ENCODE measurements at regions not wholly inside any gene's neighbourhood (a gene's known extent, or its start where the extent isn't known, plus 50 kb on each side); places are given as distances from the start of the nearest gene placed in this dataset.
"Not testable (repeated sequence)": the region's sequence is repeated elsewhere in the genome, so short reads cannot be mapped to it uniquely, and the experiment has no call there.

- DNase-seq, result peak; percentile 78
Measured at GRCh38 chr11:109946322-109946846, 146.8 kb upstream of the ZC3H12C start.

- DNase-seq, result no peak
Measured at GRCh38 chr11:109954534-109954933, 138.7 kb upstream of the ZC3H12C start.

GRCh38 chr11:109956124-109956793, 136.9 kb upstream of the ZC3H12C start:
- no peak for DNase-seq

GRCh38 chr11:109957000-109957399, 136.2 kb upstream of the ZC3H12C start:
- no peak for DNase-seq

DNA sequence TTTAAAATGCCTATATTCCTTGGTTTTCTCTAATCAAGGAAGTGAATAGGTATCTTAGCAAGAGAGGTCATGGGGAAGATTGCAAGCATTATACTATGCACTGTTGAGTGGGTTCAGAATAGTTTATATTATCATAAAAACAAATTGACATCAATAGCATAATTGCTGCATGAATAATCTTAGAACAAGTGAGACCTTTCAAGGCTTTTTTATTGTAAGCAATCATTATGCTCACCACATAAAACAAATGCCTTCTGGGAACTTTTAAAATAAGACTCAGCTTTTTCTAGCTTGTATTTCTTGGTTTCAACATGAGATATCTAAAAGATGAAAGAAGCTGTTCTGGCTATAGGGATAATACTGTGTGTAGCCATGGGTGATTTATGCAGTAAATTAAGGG, 135.6 kb upstream of the ZC3H12C start:
- no peak for DNase-seq

DNA sequence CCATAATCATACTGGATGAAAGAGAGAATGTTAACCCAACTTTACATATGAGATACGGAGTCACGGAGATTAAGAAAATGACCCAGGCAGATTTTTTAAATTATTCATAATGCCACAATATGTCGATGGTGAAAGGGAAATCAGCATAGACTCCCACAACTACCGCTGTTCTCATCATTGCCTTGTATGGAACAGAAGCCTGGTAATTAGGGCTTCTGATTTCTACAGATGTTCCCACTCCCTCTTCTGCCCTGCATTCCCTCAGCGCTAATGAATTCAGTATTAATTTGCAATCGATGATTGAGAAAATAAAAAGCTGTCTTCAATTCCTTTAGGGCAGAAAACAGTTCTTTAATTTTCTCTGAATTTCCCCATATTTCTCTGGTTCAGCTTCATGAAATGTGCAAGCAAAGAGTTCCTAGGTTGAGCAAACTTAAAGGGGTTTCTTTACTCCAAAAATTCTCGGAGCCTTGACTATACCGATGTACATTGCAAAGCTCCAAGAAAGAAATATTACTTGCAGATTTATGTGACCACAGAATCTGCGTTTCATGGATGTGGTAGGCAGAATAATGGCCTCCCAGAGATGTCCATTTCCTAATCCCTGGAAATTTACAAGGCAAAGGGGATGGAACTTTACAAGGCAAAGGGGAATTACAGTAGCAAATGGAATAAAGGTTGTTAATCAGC, 134.9 kb upstream of the ZC3H12C start:
- no peak for DNase-seq

GRCh38 chr11:109958821-109959166, 134.4 kb upstream of the ZC3H12C start:
- DNase-seq, result no peak

GRCh38 chr11:109960831-109961230, 132.4 kb upstream of the ZC3H12C start:
- no peak for DNase-seq

GRCh38 chr11:109961261-109961660, 131.9 kb upstream of the ZC3H12C start:
- no peak for DNase-seq

GRCh38 chr11:109963101-109963500, 130.1 kb upstream of the ZC3H12C start:
- DNase-seq, result no peak

DNA sequence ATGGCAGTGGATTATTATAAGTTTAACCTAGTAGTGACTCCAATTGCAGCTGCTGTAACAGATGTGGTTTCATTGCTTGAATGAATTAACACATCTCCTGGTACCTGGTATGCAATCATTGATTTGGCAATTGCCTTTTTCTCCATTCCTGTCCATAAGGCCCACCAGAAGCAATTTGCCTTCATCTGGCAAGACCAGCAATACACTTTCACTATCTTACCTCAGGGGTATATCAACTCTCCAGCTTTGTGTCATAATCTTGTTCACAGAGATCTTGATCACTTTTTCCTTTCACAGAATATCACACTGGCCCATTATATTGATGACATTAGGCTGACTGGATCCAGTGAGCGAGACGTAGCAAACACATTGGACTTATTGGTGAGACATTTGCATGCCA, 128.7 kb upstream of the ZC3H12C start:
- no peak for DNase-seq

- not testable (repeated sequence) for DNase-seq
Measured at GRCh38 chr11:109965445-109965844, 127.7 kb upstream of the ZC3H12C start.

GRCh38 chr11:109965926-109966325, 127.3 kb upstream of the ZC3H12C start:
- not testable (repeated sequence) for DNase-seq

DNA sequence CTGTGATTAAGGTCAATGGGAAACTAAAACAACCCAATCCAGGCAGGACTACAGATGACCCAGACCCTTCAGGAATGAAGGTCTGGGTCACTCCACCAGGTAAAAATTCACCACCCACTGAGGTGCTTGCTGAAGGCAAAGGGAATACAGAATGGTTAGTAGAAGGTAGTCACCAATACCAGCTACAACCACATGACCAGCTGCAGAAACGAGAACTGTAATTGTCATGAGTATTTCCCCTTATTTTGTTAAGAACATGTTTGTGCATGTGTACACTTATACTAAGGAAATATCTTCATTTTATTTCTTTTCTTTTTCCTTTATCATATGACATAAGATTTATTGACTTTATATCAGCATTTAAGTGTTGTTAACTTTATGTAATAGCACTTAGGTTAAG, 126.1 kb upstream of the ZC3H12C start:
- DNase-seq, result not testable (repeated sequence)

- no peak for DNase-seq
Measured at GRCh38 chr11:109968299-109968698, 124.9 kb upstream of the ZC3H12C start.

- DNase-seq, result no peak
Measured at GRCh38 chr11:109968781-109969180, 124.4 kb upstream of the ZC3H12C start.

- DNase-seq, result peak; percentile 19
Measured at GRCh38 chr11:109970516-109971183, 122.5 kb upstream of the ZC3H12C start.

GRCh38 chr11:109971184-109971523, 122.0 kb upstream of the ZC3H12C start:
- no peak for DNase-seq

GRCh38 chr11:109972181-109972715, 120.9 kb upstream of the ZC3H12C start:
- DNase-seq, result no peak

DNA sequence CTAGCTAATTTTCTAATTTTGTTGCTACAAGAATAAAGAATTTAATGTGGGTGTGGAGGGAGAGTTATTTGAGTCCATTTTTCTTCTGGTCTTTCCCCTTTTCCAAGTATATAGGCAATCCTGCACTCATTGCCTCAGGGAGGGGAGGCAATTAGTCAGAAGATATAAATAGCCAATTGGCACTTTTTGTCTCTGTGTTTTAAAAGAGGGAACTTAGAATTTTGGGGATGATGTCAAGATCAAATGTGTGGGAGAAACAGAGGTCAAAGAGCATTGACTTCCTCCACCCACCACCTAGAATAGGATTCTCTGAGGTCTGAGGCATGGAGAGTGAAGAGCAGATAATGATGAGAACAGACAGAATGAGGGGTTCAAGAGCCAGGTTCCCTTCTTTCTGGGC, 120.3 kb upstream of the ZC3H12C start:
- DNase-seq, result no peak

DNA sequence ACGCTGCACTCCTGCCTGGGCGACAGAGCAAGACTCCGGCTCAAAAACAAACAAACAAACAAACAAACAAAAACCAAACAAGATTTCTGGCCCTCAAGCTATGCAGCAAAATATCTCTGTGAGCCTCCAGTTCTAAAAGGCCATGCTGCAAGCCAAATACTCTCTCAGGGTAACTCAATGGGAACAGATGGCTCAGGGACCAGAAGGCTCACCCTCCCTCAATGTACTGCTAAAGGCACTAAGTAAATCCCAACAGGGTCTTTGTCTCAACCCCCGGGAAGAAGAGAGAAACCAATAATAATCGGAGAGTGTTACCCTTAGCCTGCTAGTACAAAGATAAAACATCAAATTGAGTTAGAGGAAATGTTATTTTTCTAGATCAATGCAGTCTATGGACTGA, 119.7 kb upstream of the ZC3H12C start:
- DNase-seq, result no peak

GRCh38 chr11:109974523-109974922, 118.7 kb upstream of the ZC3H12C start:
- DNase-seq, result no peak

DNA sequence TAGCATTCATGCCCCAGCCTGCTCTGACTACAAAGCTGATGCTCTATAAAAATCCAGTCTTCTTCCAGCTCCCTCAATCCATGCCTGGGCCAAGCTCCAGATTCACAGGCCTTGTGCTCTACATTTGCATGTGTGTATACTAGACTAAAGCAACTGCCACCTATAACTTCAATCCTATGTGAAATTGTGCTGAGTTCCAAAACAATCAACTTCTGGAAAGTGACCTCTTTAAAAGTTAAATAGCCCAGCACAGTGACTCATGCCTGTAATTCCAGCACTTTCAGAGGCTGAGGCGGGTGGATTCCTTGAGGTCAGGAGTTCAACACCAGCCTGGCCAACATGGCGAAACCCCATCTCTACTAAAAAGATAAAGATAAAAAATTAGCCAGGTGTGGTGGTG, 114.3 kb upstream of the ZC3H12C start:
- DNase-seq, result no peak

Measured in activated CD4-positive, alpha-beta T cell treated with anti-CD3 and anti-CD28 coated beads, Interleukin-2, amount 50 U/mL, for 16 hours (primary cell).